ENCODE measurements at regions not wholly inside any gene's neighbourhood (a gene's known extent, or its start where the extent isn't known, plus 50 kb on each side); places are given as distances from the start of the nearest gene placed in this dataset.

DNA sequence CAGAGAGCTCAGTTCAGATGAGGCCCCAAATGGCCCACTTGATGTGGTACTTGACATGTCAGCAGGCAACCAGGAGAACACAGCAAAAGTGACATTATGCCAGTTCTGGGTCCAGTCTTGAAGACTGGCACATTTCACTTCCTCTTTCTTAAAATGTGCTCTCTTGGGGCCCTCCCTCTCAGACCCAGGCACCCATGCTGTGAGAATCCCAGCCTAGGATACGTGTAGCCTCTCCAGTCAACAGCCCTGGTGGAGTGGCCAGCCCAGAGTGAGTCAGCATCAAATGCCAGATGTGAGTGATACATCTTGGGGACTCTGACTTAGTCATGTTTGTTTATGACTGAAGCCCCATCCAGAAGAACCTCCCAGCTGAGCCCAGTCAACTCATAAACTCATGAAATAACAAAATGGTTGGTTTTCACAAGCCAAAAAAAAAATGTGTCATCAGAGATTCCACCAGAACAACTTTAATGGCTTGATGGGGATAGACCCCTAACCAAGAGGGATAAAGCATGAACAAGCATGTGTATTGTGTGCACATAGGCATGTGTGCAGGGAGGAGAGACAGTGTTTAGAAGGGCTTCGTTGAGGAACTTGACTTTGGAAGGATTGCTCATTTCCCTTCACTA lies 82.5 kb upstream of the TNRC6C start:
- Histone ChIP-seq H3K9me2 (replicated peaks; ENCODE audit: control insufficient read depth, low read length) (no peaks in the 10 kb centered on the region), H3K4me3 (ENCODE audit: low read length) (peak overlapping the region; percentile 45), H3K27me3 (ENCODE audit: control insufficient read depth, low read length) (peaks cover 22% of the 10 kb centered on the region), H3K79me2 (ENCODE audit: control insufficient read depth, low read length) (no peaks in the 10 kb centered on the region), H3F3A (ENCODE audit: control insufficient read depth, insufficient read depth) (peaks cover 6% of the 10 kb centered on the region; the same call in 1 of the 2 replicates), H3K9me3 (ENCODE audit: control insufficient read depth, insufficient read depth, low read length) (no peaks in the 10 kb centered on the region), H4K20me1 (ENCODE audit: control insufficient read depth, insufficient read depth, low read depth, low read length) (no peaks in the 10 kb centered on the region), H3K36me3 (ENCODE audit: control insufficient read depth, low read length) (no peaks in the 10 kb centered on the region), H3K27ac (ENCODE audit: low read depth, low read length) (no peak overlapping the region), H3K4me1 (ENCODE audit: control insufficient read depth, low read length) (peaks cover 37% of the 10 kb centered on the region), H3K4me2 (ENCODE audit: low read length) (peak overlapping the region; percentile 55)
- no peak for TF ChIP-seq EZH2phosphoT487 (IDR thresholded peaks at IDR 0.05; ENCODE audit: borderline replicate concordance, low read length)
- TF ChIP-seq, protein P1, sequence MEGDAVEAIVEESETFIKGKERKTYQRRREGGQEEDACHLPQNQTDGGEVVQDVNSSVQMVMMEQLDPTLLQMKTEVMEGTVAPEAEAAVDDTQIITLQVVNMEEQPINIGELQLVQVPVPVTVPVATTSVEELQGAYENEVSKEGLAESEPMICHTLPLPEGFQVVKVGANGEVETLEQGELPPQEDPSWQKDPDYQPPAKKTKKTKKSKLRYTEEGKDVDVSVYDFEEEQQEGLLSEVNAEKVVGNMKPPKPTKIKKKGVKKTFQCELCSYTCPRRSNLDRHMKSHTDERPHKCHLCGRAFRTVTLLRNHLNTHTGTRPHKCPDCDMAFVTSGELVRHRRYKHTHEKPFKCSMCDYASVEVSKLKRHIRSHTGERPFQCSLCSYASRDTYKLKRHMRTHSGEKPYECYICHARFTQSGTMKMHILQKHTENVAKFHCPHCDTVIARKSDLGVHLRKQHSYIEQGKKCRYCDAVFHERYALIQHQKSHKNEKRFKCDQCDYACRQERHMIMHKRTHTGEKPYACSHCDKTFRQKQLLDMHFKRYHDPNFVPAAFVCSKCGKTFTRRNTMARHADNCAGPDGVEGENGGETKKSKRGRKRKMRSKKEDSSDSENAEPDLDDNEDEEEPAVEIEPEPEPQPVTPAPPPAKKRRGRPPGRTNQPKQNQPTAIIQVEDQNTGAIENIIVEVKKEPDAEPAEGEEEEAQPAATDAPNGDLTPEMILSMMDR (IDR thresholded peaks at IDR 0.05; ENCODE audit: low read depth, low read length, poor library complexity, severe bottlenecking): no peak

DNA sequence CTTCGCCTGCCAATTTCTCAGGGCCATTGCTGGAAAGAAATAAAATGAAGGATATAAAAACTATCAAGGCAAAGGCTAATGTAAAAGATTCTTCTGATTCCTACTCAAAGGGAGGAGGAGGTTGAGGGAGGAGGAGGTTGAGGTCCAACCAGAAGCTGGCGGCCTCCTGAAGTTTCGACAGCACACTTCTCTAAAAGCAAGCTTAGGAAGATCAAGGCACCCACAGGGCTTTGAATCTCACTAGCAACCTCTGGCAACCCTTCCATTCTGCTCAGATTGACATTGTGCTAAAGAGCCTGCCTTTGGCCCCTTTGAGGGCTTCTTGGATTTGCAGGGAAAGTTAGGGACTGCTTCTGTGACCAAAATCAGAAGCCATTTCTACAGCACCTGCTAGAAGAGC lies 81.5 kb upstream of the TNRC6C start:
- H3K4me3 ChIP-seq (ENCODE audit: low read length): no peak overlapping the region
- H3K9me2 ChIP-seq (replicated peaks; ENCODE audit: control insufficient read depth, low read length): no peaks in the 10 kb centered on the region
- H3K27ac ChIP-seq (ENCODE audit: low read depth, low read length): no peak overlapping the region
- TF ChIP-seq, protein P1 (IDR thresholded peaks at IDR 0.05; ENCODE audit: low read depth, low read length, poor library complexity, severe bottlenecking): no peak
- no peak for TF ChIP-seq EZH2phosphoT487 (IDR thresholded peaks at IDR 0.05; ENCODE audit: borderline replicate concordance, low read length)
- H4K20me1 ChIP-seq (ENCODE audit: control insufficient read depth, insufficient read depth, low read depth, low read length): peaks cover 4% of the 10 kb centered on the region; the same call in 1 of the 2 replicates
- H3F3A ChIP-seq (ENCODE audit: control insufficient read depth, insufficient read depth): peaks cover 6% of the 10 kb centered on the region; the same call in 1 of the 2 replicates
- no peaks in the 10 kb centered on the region for H3K9me3 ChIP-seq (ENCODE audit: control insufficient read depth, insufficient read depth, low read length)
- H3K79me2 ChIP-seq (ENCODE audit: control insufficient read depth, low read length): no peaks in the 10 kb centered on the region
- H3K36me3 ChIP-seq (ENCODE audit: control insufficient read depth, low read length): no peaks in the 10 kb centered on the region
- H3K27me3 ChIP-seq (ENCODE audit: control insufficient read depth, low read length): peaks cover 23% of the 10 kb centered on the region
- peaks cover 47% of the 10 kb centered on the region for H3K4me1 ChIP-seq (ENCODE audit: control insufficient read depth, low read length)
- H3K4me2 ChIP-seq (ENCODE audit: low read length): no peak overlapping the region

DNA sequence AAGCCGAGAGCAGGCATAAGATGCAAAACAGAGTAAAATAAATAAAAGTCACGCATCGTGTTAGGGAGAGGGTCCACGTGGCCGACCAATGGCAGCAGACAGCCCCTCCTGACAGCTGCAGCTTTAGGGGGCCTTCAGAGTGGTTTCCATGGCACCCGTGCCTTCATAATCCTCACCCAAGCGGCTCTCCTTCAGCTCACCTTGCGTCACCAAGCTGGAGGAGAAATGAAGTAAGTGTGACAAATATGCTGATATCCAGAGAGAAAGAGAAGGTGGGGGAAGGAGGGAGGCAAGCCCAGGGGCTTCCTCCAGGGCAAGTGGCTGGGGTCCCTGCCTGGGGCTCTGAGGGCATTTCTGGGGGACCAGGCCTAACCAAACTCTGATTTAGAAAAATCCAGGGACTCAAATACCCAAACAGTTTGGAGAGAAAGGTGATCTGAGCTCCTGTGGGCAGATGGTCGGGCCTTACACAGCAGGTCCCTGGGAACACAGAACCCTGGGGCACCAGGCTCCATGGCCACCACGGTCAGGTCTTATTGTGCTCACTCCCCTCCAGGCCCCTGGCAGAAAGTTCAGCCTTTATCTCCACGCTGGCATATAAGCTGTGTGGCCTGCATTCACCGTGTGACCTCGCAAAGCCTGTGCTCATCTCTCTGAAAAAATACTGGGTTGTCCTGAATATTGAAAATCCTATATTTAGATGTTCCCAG lies 80.7 kb upstream of the TNRC6C start:
- H3K9me2 ChIP-seq (replicated peaks; ENCODE audit: control insufficient read depth, low read length): no peaks in the 10 kb centered on the region
- H3K4me3 ChIP-seq (ENCODE audit: low read length): no peak overlapping the region
- no peaks in the 10 kb centered on the region for H3K9me3 ChIP-seq (ENCODE audit: control insufficient read depth, insufficient read depth, low read length)
- no peak for TF ChIP-seq EZH2phosphoT487 (IDR thresholded peaks at IDR 0.05; ENCODE audit: borderline replicate concordance, low read length)
- TF ChIP-seq, protein P1 (IDR thresholded peaks at IDR 0.05; ENCODE audit: low read depth, low read length, poor library complexity, severe bottlenecking): no peak
- no peaks in the 10 kb centered on the region for H3K79me2 ChIP-seq (ENCODE audit: control insufficient read depth, low read length)
- H3F3A ChIP-seq (ENCODE audit: control insufficient read depth, insufficient read depth): peaks cover 6% of the 10 kb centered on the region; the same call in 1 of the 2 replicates
- no peaks in the 10 kb centered on the region for H3K36me3 ChIP-seq (ENCODE audit: control insufficient read depth, low read length)
- H3K27ac ChIP-seq (ENCODE audit: low read depth, low read length): no peak overlapping the region
- no peak overlapping the region for H3K4me2 ChIP-seq (ENCODE audit: low read length)
- H4K20me1 ChIP-seq (ENCODE audit: control insufficient read depth, insufficient read depth, low read depth, low read length): peaks cover 6% of the 10 kb centered on the region; the same call in 1 of the 2 replicates
- peaks cover 28% of the 10 kb centered on the region for H3K27me3 ChIP-seq (ENCODE audit: control insufficient read depth, low read length)
- peaks cover 55% of the 10 kb centered on the region for H3K4me1 ChIP-seq (ENCODE audit: control insufficient read depth, low read length)
